HG03469 (cell line): ENCODE measurements at regions not wholly inside any gene's neighbourhood (a gene's known extent, or its start where the extent isn't known, plus 50 kb on each side); places are given as distances from the start of the nearest gene placed in this dataset.

Source experiments
- ATAC-seq: cut with Tn5 transposase; IDR thresholded peaks from one replicate; pipeline ENCODE4 v1.9.1; 2021; ENCODE audit warnings: mild to moderate bottlenecking, moderate library complexity, moderate number of reproducible peaks; ENCODE audit not compliant: unreplicated experiment

DNA sequence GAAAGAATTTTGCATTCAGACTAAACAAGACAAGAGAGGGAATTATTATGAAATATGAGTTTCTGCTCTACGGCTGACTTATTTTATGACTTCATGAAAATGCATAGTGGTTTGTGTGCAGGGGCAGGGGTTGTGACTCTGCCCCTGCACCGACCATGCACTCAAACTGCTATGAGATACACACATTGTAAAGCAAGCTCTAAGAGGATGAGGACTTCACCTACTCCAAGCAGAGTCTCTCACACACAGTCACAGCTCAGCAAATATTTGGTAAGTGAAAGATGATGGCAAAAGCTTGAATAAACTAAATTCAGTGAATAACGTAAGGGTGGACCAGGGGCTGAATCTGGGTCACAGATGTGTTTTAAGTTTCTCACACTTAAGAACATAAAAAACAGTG is 542.9 kb downstream of the PRELID2 start:
- no peak for ATAC-seq

DNA sequence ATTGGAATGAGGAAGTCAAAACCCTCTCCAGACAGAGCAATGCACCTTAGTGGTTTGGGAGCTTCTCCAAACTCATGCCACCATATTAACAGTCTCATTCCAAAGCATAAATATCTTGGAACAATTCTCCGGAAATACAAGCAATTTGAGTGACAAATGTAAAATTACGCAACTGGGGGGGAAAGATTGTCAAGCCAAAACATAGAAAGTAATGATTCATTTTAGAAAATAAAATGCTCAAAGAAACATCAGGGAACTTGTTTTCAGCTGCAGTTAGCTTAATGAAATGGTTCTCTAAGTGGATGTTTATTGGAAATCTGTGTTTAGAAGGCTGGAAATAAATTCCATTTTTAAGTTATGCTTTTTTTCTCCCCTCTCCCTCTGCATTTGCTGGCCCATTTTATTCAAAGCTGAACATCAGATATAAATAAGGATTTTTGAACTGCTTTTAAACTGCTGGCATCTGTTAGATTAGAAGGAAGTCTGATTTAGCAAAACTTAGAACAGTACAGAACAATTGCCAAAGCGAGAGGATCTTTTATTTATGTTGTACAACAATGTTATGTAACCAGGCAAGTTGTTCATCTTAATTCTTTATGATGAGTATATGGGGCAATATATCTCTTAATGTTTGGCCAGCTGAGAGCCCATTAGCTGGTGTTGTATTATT is 551.9 kb downstream of the PRELID2 start:
- ATAC-seq: no peak

DNA sequence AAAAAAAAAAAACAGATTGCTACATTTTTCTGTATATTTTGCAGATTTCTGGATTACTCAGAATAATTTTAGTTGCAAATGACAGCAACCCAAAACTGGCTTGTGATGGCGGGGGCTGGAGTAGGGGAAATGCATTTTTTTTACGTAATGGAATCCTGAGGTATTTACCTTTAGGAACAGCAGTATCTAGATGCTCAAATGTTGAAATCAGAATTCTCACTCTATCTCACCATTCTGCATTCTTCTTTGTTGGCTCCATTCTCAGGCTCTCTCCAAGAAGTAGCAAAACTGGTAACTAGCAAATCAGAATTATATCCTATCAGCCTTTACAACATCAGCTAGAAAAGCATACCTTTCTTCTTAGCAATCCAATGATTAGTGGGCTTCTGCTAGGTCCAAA is 554.3 kb downstream of the PRELID2 start:
- ATAC-seq: no peak

GRCh38 chr5:145280214-145280613 is 554.9 kb downstream of the PRELID2 start:
- ATAC-seq: no peak

GRCh38 chr5:145260670-145261069 is 574.5 kb downstream of the PRELID2 start:
- ATAC-seq: no peak

- no peak for ATAC-seq
Observed at GRCh38 chr5:145247745-145248040, 587.4 kb downstream of the PRELID2 start.

DNA sequence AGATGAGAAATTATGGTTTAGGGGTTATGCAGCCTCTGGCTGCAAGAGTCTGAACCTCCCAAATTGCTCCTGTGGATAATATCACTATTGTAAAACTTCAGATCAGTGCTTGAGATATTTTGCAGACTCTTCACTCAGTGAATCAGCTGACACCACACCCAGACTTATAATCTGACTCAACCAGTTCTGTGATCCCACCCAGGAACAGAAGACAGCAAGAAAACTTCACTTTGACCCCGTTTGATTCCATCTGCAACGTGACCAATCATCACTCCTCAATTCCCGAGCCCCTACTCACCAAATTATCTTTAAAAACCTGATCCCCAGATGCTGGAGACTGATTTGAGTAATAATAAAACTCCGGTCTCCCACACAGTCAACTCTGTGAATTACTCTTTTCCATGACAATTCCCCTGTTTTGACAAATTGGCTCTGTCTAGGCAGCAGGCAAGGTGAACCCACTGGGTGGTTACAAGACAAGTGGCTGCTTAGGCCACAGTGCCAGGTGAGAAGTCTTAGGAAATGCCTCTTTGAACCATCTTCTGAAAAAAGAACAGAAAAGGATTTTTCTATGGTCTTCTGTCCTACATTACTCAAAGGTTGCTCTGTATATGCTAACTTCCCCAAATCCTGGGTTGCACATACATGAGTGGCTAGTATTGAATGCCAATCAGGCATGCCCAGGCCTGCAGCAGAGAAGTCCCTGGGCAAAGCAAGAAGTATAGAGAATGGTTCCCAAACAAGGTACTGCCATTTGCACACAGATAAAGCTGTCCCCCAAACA is 588.0 kb downstream of the PRELID2 start:
- peak; percentile 48 for ATAC-seq

DNA sequence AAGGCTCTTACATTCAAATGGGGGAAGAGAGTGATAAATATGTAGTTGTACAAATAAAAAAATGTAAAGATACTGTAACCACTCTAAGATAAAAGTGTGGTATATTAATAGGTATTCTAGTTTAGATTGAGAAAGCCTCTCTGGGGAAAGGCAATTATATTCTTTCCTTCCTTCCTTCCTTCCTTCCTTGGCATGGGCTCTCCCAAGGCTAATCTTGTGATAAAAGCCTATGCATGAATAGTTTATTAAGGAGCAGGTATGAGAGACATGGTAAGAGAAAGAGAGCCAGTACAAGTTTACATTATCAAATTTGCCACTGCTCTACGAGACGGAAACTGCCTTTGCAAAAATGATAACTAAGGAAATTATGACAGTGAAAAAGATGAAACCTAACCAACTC is 588.8 kb downstream of the PRELID2 start:
- no peak for ATAC-seq

DNA sequence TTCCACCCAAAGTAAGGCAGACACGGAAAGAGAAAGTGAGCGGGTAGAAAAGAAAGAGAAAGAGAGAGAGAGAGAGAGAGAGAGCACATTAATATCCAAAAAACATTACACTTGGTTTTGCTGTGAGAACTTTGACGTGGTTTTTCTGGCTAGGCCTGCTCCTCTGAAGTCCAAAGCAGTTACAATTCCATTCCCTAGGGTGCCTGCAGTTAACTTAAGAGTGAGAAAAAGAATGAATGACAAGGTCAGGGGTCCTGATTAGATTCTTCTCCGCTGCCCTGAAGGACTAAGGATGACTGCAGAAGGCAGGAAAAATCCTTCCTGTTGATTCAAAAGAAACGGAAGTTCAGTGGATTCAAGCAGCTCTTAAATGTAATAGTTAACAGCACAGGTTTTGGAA is 589.8 kb downstream of the PRELID2 start:
- no peak for ATAC-seq

DNA sequence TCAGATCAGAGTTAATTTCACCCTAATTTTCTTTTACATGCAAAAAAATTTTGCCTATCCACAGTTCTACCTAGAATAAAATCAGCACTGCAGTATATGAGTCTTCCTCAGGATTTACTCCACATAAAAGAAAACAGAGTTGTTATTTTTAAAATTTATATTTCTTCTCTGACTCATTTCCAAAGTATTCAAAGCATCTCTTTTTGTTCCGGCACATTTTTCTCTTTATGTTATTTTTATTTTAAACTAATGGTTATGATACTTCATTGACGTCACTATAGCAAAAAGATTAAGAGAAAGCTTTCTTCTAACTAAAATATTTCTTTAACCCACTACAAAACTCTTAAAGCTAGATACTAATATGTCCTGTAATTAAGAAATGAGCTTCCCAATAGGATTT is 590.4 kb downstream of the PRELID2 start:
- ATAC-seq: no peak

DNA sequence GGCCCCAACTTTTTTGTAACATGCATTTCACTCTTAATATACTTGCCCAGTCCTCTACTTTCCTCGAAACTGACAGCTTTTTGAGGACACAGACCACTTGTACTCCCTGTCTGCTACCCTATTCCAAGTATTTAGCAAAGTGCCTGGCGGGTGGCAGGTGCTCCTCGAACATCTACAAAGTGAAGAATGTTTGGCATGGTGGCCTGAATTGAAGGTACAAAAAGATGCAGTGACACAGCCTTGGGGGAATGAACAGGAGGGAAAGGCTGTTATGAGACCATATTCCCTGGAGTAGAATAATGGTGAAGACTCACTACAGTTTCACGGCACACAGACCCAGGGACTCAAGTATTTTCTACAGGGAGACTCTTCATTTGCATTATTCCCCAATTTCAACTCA is 590.9 kb downstream of the PRELID2 start:
- ATAC-seq: no peak

DNA sequence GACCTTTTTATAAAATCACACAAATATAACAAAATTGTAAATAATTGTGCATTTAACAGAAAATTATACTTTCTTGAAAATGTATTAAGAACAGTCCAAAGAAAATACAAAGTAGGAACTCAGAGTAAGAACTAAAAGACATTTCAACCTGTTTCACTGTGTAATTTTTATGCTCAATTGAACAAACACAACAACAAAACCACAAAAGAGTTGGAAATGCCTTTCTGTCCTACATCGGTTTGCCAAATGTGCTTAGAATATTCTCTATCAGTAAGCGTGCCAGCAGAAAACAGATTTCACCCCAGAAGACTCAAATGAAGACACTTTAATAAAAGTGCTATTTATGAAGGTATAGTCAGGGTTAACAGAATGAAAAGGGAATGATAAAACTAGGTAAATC is 592.1 kb downstream of the PRELID2 start:
- no peak for ATAC-seq

- ATAC-seq: no peak
Observed at GRCh38 chr5:145242551-145242950, 592.6 kb downstream of the PRELID2 start.

DNA sequence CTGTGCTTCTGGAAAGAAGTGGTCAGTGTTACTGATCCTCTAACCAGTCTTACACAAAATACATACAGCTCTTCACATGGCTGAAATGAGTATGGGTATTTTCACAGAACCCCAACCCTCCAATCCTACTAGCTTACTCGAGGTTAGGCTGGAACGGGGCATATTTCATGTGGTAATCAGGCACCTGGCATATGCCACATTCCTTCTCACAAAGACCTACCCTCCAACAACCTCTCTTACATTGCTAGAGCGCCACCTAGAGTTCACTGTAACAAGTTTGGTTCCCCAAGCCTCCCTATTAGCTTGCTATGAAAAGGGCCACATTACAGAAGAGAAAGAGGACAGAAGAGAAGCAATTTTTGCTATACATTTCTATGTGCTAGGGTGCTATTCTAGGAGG is 597.3 kb downstream of the PRELID2 start:
- ATAC-seq: peak; percentile 80

DNA sequence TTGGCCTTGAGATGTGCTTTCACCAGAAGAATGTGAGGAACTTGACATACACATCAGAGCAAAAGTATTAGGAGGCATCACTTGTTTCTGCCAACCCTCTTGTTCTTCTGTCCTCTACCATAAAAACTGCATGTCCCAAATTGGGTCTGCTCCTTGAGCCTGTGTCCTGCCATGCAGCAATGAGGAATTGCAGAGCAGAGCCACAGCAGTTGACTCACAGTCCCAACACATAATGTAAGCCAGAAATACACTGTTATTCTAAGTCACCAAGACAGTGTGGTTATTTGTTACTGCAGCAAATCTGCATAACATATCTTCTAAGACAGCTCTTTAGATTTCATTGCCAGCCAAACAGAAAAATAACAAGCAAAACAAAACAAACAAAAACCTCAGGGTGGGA is 598.2 kb downstream of the PRELID2 start:
- ATAC-seq: no peak

DNA sequence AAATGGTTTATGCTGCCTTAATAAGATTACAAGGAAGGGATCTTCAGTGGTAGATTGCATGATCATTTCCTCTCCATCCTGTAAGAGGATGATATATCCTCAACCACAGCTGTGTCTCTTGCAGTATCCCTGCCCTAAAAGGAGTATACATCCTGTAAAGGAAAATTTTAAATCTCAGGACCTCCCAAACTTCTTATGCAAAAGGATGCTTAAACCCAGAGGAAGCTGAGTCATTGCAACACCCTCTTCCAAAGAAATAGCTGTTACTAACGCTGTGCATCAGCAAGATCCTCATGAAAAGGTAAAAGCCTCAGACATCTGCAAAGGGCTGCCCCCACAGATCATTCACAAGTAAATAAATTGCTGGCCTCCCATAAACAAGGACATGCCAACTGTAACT is 599.0 kb downstream of the PRELID2 start:
- no peak for ATAC-seq

GRCh38 chr5:145233461-145233860 is 601.7 kb downstream of the PRELID2 start:
- no peak for ATAC-seq

GRCh38 chr5:145230781-145231180 is 604.4 kb downstream of the PRELID2 start:
- ATAC-seq: no peak

DNA sequence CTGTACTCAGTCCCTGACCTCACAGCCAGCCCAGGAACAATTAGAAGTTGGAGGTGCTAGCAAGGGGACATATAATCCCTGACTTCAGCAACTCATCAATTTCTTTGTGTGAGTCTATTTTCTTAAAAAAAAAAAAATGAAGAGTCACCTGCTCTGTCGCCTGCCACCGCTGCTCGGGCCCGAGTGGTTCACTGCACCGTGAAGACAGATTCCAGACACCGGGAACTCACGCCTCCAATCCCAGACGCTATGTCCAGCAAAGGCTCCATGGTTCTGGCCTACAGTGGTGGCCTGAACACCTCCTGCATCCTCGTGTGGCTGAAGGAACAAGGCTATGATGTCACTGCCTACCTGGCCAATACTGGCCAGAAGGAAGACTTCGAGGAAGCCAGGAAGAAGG is 606.6 kb downstream of the PRELID2 start:
- no peak for ATAC-seq

GRCh38 chr5:145227881-145228280 is 607.3 kb downstream of the PRELID2 start:
- no peak for ATAC-seq

DNA sequence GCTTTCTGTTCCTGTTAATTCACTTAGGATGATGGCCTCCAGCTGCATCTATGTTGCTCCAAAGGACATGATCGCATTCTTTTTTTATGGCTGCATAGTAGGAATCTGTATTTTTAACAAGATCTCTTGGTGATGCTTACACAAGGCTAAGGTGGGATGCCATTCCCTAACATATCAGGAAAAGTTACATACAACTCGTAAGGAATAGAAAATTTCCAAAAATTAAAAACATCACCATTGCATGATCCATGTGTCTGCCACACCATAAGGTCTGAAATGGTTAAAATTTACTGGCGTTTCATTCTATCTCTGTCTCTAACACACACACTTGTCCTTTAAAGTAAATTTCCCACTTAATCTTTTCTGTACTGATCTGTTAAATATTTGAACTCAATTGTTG is 608.4 kb downstream of the PRELID2 start:
- ATAC-seq: no peak

GRCh38 chr5:145225529-145225928 is 609.6 kb downstream of the PRELID2 start:
- no peak for ATAC-seq

- no peak for ATAC-seq
Observed at GRCh38 chr5:145223582-145223981, 611.6 kb downstream of the PRELID2 start.
